ENCODE measurements at regions not wholly inside any gene's neighbourhood (a gene's known extent, or its start where the extent isn't known, plus 50 kb on each side); places are given as distances from the start of the nearest gene placed in this dataset.
A peak's percentile ranks its signal among the peaks of the same experiment; 100 is the strongest.

DNA sequence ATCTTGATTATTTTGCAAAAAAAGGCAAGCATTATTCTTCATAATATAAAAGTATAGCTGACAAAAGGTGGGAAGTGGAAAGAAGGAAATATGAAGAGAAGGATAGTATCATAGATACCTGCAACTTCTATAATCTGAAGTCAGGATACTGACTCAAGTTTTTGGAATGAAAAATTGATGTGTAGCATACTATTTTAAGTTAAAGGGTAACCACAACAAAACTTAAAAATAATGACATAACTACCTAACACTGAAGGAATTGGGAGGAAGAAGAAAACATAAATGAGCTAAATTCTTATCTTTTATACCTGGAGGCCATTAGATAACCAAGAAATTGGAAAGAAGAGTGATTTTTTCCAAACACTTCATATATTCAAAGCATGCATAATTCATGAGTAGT, 51.8 kb upstream of the TLE1 start:
- no peak for DNase-seq (ENCODE audit: low read depth in 4 of 4, low spot score in 3 of 4)

GRCh38 chr9:81748091-81748490, 58.7 kb upstream of the TLE1 start:
- no peak for DNase-seq (ENCODE audit: low read depth in 4 of 4, low spot score in 3 of 4)

- DNase-seq (ENCODE audit: low read depth in 4 of 4, low spot score in 3 of 4) = no peak
Observed at GRCh38 chr9:81753436-81753835, 64.1 kb upstream of the TLE1 start.

- DNase-seq (ENCODE audit: low read depth in 4 of 4, low spot score in 3 of 4) = no peak
Observed at GRCh38 chr9:81754245-81754644, 64.9 kb upstream of the TLE1 start.

DNA sequence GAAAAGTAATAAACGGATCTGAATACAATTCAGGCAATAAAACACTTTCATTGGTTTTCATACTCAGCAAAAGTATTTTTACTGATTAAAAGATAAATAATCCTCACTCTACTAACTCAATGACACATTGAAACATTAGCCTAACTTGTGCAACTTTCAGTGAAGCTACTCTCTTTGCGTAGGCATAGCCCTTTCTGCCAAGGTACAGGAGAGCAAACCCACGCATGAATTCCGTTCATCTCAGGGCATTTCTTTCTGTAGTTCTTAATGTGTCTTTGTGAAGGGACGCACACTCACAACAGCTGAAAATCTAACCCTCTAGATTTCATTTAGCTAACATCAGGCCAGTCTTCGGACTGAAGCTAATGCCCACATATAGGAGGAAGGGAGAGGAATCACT, 66.4 kb upstream of the TLE1 start:
- no peak for DNase-seq (ENCODE audit: low read depth in 4 of 4, low spot score in 3 of 4)

GRCh38 chr9:81756561-81756960, 67.2 kb upstream of the TLE1 start:
- no peak for DNase-seq (ENCODE audit: low read depth in 4 of 4, low spot score in 3 of 4)

- no peak for DNase-seq (ENCODE audit: low read depth in 4 of 4, low spot score in 3 of 4)
Observed at GRCh38 chr9:81758123-81758797, 68.9 kb upstream of the TLE1 start.

- DNase-seq (ENCODE audit: low read depth in 4 of 4, low spot score in 3 of 4) = no peak
Observed at GRCh38 chr9:81759680-81760215, 70.4 kb upstream of the TLE1 start.

DNA sequence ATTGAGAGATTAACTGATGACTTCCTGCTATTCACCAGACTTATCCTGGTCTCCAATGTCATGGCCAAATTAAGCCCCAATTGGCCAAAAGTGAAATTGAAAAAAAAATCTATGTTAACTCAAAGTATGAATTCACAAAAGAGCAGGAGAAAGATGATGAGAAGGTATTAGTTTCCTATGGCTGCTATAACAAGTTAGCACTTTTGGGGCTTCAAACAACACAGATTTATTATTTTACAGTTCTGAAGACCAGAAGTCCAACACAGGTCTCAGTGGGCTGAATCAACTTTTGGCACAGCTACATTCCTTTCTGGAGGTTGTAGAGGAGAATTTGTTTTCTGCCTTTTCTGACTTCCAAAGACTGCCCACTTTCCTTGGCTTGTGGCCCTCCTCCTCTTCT, 78.6 kb upstream of the TLE1 start:
- DNase-seq (ENCODE audit: low read depth in 4 of 4, low spot score in 3 of 4) = no peak

DNA sequence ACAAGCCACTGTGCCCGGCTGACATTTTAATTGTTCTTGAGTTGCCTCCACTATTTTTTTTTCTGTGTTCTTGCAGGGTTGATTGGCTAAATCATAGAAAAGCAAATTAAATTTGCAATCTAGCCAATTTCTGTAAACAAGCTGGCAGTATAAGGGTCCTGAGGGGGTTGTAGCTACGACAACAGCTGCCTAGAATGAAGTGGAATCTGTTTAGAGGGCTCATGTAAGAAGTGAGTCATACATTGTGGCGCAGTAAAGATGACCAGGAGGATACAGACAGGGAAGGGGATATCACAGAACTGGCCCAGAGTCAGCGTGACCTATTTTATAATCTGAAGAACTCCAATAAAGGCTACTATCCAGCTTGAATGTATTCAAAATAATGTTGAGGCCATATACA, 82.2 kb upstream of the TLE1 start:
- DNase-seq (ENCODE audit: low read depth in 4 of 4, low spot score in 3 of 4) = no peak

DNA sequence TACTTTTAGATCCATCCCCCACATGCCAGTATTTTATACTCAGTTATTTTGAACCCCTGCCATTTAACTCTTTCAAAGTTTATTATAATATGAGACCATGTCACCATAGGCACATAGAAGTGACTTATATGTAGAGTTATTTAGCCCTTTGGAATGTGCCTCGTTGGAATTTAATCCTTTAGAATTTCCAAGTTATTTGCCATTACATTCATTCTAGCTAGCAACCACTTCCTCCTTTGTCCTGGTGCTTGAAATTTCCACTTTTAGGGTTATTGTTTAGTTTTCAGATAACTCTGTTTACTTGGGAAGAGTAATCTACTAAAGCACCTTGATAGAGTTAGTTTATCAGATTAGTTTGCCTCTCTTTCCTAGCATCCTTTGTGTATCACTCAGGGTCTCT, 82.8 kb upstream of the TLE1 start:
- no peak for DNase-seq (ENCODE audit: low read depth in 4 of 4, low spot score in 3 of 4)

DNA sequence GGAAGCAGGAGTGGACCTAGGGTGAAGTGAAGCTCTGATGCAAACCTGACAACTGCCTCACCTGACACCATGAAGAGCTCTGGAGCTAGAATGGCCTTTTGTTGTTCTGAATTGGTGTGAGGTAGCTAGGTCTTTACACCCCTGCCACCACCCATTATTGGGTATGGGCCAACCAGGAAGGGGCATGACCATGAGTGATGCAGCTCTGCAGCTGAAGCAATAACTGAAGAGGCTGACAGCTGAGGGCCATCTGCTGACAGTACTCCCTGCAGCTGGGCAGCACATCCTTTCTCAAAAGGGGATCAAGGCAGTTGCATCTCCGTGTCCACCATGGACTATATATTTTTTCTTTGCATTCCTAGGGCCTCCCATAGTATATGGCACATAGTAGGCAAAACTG, 87.0 kb upstream of the TLE1 start:
- DNase-seq (ENCODE audit: low read depth in 4 of 4, low spot score in 3 of 4) = no peak

GRCh38 chr9:81776834-81777233, 87.5 kb upstream of the TLE1 start:
- no peak for DNase-seq (ENCODE audit: low read depth in 4 of 4, low spot score in 3 of 4)

- peak in 2 of 4 donors; percentile 20 to 24 for DNase-seq (ENCODE audit: low read depth in 4 of 4, low spot score in 3 of 4)
Observed at GRCh38 chr9:81777482-81777881, 88.1 kb upstream of the TLE1 start.

- no peak for DNase-seq (ENCODE audit: low read depth in 4 of 4, low spot score in 3 of 4)
Observed at GRCh38 chr9:81782313-81782995, 93.1 kb upstream of the TLE1 start.

- DNase-seq (ENCODE audit: low read depth in 4 of 4, low spot score in 3 of 4) = no peak
Observed at GRCh38 chr9:81787747-81788632, 98.6 kb upstream of the TLE1 start.

DNA sequence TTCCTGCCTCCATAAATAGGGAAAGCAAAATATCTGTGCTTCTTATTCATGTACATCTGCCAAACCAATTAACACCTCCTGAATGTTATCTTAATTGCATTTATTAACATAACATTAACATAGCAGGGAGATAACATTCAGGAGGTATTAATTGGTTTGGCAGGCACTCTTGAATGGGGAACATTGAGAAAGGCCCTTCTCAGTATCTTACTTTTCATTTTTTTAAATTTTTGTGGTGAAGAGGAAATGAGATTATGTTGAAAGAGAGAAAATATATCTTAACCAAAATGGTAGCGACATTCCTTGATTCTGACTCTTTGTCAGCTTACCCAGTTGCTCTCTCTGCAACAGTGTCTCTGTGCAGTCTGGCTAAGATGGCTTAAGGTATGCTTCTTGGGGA, 100.4 kb upstream of the TLE1 start:
- DNase-seq (ENCODE audit: low read depth in 4 of 4, low spot score in 3 of 4) = no peak

DNA sequence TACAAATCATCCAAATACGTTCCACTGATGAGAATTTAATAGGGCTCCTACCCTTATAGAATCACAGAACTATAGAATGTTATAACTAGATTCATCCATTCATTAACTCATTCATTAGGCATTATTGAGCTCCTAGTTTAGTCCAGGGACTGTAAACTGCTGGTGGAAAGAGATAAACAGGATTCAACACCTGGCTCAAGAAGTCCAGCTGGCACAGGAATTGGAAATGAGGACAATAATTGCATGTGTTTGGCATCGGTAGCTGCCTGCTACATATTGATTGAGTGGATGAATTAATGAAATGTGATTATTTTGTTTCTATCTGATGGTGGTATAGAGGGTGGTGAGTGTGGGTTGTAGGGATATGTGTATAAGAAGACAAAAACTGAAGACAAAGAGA, 100.8 kb upstream of the TLE1 start:
- no peak for DNase-seq (ENCODE audit: low read depth in 4 of 4, low spot score in 3 of 4)

DNA sequence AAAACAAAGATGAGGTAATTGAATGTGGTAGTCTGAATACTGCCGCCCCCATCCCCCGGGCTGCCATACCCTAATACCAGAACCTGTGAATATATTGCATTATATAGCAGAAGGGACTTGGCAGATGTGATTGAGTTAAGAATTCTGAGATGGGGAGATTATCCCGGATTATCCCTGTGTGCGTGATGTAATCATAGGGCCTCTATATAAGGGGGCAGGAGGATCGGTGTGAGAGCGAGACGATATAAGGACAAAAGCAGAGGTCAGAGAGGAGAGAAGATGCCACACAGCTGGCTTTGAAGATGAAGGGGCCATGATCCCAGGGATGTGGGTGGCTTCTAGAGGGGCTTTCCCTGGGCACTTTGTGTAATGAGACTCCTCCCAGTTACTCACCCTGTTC, 101.7 kb upstream of the TLE1 start:
- DNase-seq (ENCODE audit: low read depth in 4 of 4, low spot score in 3 of 4) = no peak

- DNase-seq (ENCODE audit: low read depth in 4 of 4, low spot score in 3 of 4) = no peak
Observed at GRCh38 chr9:81798606-81799005, 109.3 kb upstream of the TLE1 start.

DNA sequence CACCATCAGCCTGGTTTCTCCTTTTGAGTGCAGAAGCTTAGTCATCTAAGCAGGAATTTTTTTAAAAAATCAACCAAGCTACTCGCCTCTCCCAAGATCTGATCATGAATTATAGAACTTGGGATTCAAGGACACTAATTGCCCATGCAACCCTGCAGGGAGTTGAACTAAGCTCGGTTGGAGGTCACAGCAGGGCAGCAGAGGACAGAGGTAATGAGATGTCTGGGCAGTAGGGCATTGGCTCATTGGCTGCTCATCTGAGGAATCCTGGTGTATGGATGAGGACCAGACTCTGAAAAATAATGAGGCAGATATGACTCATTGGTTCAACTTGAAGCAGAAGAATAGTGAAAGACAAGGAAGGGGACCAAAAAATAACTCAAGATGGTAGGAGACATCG, 111.8 kb upstream of the TLE1 start:
- DNase-seq (ENCODE audit: low read depth in 4 of 4, low spot score in 3 of 4) = no peak
